GM20431 (cell line): ENCODE measurements at regions not wholly inside any gene's neighbourhood (a gene's known extent, or its start where the extent isn't known, plus 50 kb on each side); places are given as distances from the start of the nearest gene placed in this dataset.
"Not testable (repeated sequence)": the region's sequence is repeated elsewhere in the genome, so short reads cannot be mapped to it uniquely, and the experiment has no call there.

Experiments
- in situ Hi-C: fragments of 300-500 bp; cut with MseI, MboI; formaldehyde crosslinking; loops from one replicate; pipeline ENCODE4 v1.15.0; 2020; ENCODE audit warnings: low sequenced_read_pairs; ENCODE audit not compliant: unreplicated experiment

DNA sequence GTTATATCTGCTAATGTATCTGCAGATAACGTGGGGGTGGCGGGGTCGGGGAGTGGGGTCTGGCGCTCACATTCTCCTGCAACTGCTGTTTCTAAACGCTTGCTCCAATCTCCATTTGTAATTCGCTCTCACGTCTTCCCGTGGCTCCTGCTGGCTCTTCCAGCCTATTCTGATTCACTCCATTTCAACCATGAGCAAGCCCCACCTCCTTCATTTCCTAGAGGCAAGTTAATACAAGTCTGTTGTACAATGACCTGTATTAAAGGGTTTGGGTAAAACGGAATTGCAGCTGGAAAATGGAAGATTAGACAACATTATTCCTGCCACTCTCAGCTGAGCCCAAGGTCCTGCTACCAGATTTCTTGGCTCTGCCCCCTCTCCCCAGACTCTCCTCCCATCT, 132.3 kb downstream of the CSNK2A3 start:
- in situ Hi-C loops: no loop called here

DNA sequence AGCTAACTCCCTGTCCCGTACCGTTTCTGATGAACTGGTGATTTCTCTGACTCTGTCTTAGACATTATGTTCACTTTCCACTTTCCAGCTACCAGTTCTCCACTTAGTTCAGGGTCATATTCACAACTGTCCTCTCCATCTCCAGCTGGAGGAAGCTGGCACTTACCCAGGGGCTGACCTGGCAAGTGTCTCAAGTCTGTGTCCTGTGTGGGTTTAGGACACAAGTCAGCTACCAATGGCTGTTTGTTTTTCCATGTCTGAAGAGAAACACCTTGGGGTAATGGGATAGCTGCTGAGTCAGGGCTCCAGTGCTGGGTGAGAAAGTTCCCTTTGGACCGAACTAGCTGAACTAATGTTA, 134.4 kb downstream of the CSNK2A3 start:
- in situ Hi-C loops: no loop called here

DNA sequence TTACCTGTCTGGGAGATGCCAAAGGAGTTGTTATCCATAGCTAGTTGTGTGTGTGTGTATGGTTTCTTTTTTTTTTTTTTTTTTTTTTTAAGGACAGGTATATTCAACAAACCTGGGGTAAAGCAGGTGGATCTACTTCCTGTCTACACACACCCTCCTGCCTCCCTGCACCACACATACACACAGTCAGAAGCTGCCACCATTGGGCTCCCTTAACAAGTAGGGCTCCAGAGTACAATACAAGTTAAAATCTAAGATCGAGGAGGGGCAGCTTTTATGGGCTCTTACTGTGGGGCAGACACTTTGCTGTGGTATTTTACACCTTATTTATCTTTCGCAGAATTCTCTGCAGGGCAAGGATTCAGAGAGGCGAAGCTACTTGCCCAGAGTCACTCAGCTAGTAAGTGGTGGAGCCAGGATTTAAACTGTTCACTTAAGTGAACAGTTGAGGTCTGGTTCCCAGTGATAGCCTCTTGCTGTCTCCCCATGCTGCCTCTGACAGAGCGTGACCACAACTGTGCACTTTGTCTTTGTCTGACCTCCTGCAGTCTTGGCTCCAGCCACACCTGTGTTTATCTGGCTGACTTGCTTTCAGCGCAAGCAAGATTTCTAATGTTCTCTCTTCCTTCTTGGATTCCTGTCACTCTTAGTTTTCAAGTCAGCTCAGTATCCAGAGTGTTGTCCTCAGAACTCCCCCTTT, 135.0 kb downstream of the CSNK2A3 start:
- in situ Hi-C loops: no loop called here

DNA sequence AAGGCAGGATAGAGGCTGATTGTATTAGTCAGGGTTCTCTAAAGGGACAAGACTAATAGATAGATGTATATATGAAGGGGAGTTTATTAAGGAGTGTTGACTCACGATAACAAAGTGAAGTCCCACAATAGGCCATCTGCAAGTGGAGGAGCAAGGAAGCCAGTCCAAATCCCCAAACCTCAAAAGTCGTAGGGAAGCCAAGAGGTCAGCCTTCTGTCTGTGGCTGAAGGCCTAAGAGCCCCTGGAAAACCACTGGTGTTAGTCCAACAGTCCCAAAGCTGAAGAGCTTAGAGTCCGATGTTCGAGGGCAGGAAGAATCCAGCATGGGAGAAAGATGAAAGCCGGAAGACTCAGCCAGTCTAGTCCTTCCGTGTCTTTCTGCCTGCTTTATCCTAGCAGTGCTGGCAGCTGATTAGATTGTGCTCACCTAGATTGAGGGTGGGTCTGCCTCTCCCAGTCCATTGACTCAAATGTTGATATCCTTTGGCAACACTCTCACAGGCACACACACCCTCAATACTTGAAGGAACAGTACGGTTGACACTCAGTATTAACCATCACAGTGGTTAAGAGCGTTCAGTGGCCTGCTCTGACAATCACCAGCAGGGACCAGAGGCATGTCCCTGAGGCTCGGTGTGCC, 135.6 kb downstream of the CSNK2A3 start:
- in situ Hi-C loops: no loop called here

DNA sequence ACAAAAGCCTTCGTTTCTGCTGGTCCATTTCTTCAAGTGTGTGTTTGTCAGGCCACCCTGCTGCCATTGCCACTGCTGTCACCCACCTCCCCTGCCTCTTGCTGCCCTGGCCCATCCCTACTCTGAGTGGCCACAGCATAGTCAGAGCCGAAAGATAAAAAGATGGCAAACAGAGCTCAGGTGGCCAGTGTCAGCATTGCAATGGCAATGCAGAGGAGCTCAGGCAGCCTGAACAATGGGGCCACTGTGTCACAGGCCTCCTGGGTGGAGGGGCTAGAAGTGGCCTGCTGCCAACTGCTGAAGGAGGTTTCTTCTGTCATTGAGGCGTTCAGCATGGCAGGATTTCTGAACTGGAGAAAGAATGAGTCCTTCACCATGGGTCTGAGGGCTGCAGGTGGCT, 137.1 kb downstream of the CSNK2A3 start:
- in situ Hi-C loops: no loop called here

DNA sequence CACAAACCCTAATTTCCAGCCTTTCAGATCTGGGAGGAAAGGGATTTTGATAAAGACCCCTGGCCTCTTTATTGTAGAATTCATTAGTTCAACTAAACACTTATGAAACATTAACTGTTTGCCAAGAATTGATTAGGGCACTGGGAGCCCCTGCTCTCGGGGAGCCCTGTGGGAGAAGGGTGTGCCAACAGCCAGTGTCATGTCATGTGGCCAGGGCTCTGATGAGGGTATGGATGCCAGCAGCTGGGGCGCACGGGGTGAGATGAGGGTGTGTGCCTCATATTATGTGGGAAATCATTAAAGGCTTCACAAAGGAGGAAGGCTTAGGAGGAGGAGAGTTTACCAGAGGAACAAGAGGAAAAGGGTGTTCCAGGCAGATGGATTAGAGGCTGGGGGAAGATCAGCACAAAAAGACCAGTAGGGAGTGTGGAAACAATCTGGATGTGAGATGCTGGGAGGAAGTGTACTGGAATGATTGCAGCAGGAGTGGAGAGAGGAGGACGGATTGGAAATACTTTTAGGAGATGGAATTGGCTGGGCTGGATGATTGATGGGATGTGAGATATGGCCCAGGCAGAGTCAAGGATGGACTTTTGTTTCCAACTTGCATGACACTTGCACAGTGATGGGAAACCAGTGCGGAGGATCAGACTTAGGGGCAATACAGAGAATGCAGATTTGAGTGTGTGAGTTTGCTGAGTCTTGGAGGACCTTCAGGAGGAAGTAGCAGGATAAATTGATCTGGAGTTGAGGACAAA, 137.8 kb downstream of the CSNK2A3 start:
- in situ Hi-C loops: no loop called here

DNA sequence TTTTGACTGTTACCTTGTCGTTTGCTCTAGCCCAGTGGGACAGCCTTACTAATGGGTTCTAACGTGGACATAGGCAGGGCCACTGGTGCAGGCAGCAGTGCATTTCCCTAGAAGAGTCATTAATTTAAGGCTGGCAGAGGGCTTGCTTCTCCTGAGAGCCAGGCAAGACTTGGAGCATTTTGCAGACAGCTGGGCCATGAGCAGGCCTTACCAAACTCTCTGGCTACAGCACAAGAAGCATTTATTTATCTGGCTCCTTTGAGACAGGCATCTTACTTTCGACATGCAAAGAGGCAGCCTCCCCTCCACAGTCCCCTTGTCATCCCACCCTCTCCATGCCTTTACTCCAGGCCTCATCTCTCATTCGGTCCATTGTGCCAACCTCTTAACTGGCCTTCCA, 139.9 kb downstream of the CSNK2A3 start:
- in situ Hi-C loops: no loop called here

DNA sequence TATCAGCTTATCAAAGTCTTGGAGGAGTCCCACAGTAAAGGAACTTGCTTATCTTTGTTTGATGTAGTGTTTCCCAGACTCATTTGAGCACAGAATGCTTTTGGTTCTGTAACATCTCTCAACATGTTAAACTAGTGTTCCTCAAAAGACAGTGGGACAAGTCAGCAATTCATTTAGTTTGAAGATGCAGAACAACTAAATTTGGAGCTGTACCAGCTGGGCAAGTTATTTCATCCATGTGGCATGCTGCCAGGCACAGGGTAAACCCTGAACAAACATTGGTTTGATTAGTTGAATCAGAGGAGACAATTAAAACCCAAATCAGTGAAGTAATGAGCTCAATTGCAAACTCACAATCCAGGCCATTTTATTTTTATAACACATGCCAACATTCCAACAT, 141.2 kb downstream of the CSNK2A3 start:
- in situ Hi-C loops: no loop called here

DNA sequence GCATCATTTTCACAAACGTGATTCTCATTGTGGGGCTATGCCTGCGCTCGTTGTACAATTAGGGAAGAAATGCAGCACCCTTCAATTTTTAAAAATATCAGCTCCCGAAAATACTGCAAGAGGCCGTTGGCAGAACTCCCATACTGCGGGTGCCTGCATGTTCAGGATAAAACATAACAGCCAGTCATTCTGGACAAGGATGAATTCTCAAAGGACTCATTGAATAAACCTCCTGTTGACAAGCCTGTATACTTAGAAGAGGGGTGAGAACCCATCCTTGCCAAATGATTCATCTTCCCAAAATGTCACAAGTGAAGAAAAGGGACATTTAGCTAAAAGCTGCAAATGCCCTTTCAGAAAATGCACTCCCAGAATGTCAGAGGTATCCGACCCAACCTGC, 141.9 kb downstream of the CSNK2A3 start:
- in situ Hi-C loops: no loop called here

DNA sequence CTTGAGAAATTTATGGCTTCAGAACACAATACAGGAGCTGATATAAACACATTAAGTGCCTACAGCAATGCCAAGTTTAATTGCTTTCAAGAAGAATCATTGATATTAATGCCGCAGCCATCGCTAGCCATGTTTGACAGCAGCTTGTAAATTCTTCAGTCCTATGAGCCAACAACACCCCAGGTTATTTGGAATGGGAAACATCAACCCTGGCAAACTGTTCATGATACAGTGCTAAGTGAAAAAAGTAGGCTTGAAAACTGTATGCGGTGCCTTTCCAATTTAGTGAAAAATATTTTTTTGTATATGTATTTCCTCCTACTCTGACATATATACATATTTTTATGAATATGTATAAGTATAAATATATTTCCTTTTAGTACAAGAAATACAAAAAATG, 142.6 kb downstream of the CSNK2A3 start:
- in situ Hi-C loops: no loop called here

DNA sequence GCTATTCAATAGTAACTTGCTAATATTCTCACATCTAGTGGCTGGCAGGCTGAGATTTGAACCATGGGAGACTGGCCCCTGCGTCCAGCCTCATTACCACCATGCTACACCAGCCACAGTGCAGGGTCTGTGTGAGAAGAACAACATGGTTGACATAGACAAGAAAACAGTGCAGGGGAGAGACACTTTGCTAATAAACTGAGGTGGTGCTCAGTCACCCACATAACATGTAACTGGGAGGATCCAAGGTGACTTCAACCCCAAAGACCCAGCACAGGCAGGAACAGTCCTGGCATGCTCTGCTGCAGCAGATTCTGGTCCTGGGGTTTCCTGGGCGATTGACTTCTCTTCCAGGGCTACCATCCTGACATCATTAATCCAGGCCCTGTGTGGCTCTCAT, 143.1 kb downstream of the CSNK2A3 start:
- in situ Hi-C loops: no loop called here

DNA sequence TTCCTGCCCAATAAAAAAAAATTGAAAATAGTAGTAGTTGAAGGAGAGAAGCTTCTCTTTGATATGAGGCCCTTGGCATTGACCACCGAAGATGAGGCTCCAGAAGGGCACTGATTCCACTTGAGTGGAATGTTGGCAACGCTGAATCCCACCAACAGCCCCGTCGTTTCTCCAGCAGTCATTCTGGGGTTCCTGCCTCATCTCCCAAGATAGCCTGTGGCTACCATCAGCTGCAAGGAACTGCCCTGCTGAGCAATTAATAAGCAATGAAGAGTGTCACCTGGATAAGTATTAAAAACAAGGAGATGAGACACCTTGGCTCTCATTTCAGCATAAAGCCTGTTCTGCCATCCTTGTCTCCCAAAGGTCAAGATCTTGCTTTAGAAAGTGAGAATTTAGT, 144.1 kb downstream of the CSNK2A3 start:
- in situ Hi-C loops: no loop called here

DNA sequence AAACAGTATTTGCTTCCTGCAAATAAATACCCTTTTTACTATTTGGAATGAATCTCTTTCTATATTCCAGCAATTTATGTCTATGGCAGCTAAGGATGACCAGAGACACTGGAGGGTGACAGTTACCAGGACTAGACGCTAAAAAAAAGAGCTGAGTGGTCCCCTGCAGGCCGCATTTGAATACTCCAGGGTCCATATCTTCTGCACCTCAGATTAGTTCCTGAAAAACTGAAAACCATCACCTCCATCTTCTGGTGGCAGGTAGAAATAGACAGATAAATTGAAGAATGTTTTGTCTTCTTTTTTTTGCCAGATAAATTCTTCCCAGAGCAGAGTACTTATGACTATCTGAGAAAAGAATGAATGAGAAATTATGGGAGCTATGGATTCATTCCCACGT, 145.6 kb downstream of the CSNK2A3 start:
- in situ Hi-C loops: no loop called here

DNA sequence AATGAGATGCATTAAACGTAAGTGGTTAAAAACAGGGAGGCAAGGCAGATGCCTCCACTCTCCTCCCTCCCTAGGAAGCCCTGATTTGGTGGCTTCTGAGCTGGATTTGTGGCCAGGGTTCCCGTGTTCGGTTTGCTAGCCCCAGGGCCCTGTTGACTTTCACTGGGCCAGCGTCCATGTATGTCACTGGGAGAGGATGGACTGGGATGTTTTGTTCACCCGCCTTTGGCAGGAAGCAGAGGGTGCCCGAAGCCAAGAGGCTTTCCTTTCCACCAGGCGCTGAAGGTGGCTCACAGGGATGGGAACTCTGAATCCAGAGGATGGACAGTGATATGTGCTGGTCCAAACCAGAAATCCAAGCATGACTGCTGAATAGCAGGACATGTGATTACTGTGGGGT, 146.6 kb downstream of the CSNK2A3 start:
- in situ Hi-C loops: no loop called here

DNA sequence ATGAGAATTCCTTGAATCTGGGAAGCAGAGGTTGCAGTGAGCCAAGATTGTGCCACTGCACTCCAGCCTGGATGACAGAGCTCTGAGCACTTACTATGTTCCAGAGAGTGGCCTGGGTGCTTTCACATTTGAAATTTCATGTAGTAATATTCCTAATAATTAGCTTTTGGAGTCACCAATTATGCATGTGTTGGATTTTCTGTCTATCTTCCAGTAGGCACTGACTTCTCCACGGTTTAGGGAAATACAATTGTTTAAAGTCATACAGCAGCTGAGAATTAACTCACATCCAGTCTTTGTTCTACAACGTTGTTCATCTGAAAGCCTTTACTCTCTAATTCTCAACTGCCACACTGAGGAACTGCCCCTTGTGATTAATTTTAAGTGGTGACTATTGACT, 150.2 kb downstream of the CSNK2A3 start:
- in situ Hi-C loops: no loop called here

DNA sequence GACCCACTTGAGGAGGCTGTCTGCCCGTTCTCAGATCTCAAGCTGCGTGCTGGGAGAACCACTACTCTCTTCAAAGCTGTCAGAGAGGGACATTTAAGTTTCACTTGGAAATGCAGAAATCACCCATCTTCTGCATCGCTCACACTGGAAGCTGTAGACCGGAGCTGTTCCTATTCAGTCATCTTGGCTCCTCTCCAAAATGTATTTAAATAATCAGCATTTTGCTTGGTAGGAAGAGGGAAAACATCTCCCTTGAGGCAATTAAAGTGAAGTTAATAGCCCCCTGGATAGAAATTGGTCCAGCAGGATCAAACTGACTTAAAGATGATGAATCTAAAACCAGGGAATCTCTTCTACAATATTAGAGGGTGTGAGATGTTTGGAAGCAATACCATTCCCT, 151.7 kb downstream of the CSNK2A3 start:
- in situ Hi-C loops: not testable (repeated sequence)

DNA sequence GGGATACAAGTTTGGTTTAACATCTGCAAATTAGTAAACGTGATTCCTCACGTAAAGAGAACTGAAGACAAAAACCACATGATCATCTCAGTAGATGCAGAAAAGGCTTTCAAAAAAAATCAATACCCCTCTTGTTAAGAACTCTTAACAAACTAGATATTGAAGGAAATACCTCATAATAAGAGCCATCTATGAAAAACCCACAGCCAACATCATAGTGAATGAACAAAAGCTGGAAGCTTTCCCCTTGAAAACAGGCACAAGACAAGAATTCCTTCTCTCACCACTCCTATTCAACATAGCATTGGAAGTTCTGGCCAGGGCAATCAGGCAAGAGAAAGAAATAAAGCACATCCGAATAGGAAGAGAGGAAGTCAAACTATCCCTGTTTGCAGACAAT, 160.5 kb downstream of the CSNK2A3 start:
- in situ Hi-C loops: no loop called here

DNA sequence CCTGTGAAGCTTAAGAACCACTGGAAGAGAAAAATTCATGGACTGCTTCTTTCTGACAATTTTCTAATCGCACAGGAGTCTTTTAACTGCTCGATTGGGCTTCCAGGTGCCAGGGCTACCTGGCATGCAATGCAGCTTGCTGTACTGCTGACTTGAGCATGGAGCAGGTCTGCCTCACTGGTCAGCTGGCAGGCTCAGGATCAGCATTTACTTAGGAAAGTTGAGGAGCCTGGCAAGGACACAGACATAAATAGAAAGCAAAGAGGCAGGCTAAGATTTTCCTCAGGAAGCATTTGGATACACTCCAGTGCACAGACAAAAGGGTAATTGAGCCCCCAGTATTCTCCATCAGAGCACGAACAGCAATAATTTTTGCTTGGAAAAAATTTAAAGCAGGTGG, 163.5 kb downstream of the CSNK2A3 start:
- in situ Hi-C loops: no loop called here

DNA sequence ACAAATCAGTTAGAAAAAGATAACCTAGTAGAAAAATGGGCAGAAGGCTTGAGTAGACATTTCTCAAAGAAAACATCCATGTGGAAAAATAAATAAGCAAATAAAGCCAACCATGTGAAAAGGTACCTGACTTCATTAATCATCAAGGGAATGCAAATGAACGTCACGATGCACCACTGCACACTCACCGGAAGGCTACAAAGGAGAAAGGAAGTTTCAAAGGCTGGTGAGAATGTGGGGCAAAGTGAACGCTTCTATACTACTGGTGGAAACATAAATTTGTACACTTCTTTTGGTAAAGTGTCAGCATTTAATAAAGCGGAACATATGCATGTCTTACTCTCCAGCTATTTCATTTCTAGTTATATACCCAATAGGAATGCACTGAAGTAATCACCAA, 166.8 kb downstream of the CSNK2A3 start:
- in situ Hi-C loops: no loop called here

DNA sequence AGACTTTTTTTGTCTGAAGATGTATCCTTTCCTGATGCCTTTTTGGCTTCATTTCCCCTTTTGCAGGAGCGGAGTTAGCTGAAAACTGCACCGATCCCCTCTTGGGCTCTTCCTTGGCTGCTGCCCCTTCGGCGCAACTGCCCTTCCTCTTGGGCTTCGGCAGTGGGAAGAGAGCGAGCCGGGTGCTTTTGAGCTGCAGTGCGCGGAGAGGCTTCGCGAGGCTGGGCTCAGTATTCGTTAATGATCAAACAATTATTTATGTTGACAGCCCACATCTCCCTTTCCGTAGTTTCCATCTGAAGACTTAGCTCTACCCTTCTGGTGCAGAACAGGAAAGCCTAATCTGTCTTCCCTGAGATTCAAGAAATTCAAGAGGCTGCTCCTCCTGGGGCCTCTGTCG, 170.8 kb downstream of the CSNK2A3 start:
- in situ Hi-C loops: no loop called here
